DMS79 (cell line): ENCODE measurements at regions not wholly inside any gene's neighbourhood (a gene's known extent, or its start where the extent isn't known, plus 50 kb on each side); places are given as distances from the start of the nearest gene placed in this dataset.

Experiments
- DNase-seq: peaks from one replicate; lab custom pipeline; 2025; lab: John Stamatoyannopoulos, UW

DNA sequence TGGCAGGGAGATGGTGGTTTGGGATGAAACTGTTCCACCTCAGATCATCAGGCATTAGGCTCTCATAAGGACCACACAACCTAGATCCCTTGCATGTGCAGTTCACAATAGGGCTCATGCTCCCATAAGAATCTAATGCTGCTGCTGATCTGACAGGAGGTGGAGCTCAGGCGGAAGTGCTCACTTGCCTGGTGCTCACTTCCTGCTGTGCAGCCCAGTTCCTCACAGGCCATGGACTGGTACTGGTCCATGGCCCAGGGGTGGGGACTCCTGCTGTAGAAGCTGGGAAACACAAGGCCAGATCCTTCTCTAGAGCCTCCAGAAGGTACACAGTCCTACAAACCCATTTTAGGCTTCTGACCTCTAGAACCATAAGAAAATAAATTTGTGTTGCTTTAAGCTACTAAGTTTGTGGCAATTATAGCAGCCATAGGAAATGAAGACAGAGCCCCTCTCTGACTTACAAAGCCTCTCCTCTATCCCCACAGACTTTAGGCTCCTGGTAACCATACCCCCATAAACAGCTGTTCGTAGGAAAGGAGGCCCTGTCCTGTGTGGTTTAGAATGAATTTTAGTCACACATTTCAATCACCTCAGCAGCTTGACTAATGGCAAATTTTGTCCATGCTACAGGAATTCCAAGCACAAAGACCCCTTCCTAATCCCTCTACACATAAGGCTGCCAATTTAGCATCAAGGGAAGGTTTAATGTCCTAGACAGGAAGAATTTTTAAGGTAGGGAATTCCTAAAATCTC is 206.1 kb upstream of the PHYHIPL start:
- DNase-seq = no peak

DNA sequence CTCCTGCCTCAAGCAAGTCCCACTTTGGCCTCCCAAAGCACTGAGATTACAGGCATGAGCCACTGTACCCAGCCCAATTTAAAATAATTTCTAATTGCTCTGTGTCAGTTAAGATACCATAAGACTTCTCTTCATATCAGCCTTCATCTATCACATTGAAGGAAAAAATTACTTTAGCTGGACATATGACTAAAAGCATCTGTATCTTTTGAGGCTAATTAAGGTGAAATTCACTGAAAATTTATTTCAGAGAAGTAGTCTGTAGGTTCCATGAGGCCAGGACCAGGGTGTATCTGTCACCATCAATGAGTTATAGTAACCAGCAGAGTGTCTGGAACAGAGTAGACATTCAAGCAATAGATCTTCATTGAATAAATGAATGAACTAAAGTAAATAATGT is 205.2 kb upstream of the PHYHIPL start:
- no peak for DNase-seq

DNA sequence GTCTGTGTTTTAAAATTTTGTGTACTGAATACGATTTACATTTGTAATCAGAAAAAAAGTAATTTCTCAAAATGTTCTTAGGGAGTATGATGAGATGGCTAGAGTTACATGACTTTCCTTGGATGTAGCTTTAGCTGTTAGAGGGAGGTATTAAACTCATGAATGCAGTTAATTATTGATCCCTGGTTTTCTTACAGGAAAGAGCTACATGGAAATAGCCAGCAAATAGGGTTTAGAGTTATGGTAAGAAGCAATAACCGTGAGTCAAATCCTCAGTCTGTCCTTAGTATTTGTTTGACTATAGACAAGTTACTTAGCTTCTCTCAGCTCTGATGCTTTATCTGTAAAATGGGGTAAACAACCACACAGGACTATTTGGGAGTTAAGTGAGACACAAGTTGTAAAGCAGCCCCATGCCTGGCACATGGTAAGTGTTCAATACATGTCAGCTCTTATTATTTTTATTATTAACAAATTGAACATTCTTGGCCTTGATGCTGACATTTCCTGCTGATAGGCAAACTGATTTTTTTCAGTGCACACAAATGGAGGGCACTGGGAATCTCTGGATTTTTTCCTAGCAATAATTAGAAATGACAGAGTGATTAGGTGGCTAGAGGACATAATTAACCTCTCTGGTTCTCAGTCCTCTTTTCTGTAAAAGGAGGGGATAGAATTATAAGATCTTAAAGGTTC is 204.5 kb upstream of the PHYHIPL start:
- DNase-seq = no peak

DNA sequence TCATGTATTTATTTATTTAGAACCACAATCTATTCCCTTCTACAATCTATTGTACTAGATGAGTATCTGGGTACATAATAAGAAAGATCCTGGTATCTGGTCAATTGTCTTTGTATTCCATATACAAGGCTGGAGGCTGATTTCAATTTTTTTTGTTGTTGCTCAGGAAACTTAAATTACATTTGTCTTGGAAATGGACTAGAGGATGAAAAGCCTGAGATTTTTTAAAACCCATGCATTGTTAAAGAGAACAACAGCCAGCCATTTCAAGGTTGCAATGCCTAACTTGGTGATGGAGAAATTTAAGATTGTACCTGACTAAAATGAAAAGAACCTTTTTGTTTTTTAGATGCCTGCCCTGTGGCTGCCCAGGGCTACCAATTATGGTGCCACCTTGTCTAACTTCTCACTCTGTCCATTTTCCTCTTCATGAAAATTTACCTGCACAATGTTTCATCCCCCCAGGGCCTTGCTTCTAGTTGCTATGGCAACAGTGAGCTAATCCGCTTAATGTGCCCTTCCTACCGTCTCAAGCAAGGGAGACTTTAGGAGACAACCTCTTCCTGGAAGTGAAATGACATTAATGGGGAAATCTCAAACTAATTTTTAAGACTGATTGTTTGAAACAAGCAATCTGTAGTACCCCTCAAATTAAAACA is 203.7 kb upstream of the PHYHIPL start:
- no peak for DNase-seq

DNA sequence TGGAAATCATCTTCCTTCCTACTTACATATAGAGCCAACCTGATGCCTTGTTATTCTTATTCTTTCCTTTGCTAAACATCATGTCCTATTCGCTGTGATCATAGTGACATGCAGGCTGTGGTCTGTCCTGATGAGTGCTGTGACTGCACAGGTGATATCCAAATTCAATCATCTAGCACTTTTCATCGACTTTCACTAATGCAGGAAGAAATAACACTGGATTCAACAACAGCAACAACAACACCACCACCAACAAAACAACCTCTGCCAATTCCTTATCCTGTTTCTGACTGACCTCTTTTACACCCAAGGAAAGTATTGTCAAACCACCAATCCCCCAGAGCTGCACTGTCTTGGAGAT is 203.2 kb upstream of the PHYHIPL start:
- no peak for DNase-seq

DNA sequence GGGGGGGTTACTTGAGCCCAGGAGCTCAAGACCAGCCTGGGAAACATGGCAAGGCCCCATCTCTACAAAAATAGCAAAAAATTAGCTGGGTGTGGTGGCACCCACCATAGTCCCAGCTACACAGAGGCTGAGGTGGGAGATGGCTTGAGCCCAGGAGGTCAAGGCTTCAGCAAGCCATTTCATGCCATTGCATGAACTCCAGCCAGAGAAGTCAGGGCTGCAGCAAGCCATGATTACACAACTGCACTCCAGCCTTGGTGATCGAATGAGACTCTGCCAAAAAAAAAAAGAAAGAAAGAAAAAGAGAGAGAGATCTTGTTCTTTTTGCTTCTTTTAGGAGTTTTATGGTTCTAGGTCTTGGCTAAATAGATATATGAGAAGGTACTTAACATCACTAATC is 200.2 kb upstream of the PHYHIPL start:
- no peak for DNase-seq

DNA sequence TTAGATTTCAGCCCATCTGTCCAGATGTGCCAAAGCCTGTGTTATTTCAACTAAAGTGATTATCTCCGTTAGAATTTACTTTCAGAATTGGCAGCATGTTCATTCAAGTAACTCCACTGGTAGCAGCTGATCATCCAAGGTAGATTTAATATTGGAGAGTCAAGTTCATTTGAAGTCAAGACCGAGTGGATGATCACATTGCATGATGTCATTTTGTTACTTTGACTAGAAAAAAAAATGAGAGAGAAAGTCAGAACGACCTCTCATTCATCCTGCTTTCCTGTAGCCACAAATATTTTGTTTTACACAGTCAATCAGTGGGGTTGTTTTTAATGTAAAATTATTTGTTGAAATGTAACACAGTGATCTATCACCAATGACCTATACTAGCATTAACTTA is 196.7 kb upstream of the PHYHIPL start:
- no peak for DNase-seq

DNA sequence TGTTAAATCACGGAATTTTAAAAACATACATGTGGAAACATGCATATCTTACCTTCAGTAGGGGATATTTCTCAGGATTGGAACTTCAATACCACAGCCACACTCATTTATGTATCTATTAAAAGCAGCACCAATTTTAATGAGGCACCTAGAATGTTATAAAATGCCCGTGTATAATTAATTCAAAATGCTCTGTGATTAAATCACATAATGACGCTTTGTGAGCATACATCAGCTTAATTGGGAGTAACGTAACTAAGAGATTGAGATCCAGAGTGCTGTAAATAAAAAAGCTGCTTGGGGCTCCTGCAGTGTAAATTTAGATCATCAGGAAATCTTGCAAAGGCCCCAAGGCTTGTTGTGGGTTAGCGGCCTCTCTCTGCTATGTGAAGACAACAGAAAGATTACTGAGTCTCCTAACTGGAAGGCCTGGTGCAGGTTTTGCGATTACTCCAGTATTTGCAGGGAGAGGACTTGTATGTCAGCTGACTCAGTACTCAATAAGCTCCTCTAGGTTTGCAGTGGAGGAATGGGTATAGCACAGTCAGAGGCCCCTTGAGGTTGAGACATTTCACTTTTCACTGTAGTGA is 195.5 kb upstream of the PHYHIPL start:
- no peak for DNase-seq

DNA sequence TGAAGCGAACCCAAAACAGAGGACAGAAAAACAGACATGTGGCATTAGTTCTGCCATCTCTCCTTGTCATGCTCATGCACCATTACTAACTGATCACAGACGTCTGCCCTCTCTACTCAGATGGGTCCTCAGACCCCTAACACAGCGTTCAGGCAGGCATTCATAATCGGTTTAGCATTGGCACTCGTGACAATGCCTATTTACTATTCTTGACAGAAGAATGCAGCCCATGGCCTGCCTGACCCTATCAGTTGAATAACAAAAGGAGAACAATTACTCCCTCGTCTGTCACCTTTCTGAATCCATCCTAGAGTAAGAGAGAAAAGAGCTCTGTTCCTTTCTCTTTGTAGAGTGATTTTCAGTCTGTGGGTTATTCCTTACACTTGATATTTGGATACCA is 194.6 kb upstream of the PHYHIPL start:
- DNase-seq = no peak

DNA sequence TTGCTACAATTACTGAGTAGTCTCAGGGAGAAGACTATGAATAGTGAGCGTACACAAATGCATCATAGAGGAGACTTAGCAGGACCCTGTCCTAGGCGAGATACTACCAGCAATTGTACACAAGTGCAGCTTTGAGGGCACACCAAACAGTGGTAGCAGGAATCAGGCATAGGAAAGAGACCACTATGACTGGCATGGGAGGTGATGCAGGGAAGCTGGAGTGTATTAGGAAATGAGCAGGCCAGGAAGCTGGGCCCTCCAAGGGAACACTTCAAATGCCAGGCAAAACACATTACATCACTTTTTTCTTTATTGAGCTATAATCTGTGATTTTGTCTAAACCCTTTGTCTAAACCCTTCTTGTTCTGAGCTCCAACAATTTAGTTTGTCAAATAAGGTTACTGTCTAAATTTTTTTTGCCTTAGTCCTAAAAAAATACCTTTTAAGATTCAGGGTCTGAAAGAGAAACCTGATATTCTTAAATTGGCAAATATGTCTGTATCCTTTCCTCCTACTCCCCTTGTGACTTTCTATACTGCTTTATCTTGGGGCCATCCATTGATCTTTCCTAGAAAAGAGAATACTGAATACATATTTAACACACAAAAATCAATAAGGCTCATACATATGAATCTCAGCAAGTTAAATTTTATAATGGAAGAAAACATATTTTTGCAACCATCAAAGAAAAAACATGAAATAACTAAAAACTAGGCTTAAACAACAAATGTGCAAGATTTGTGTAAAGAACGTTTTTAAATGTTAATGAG is 193.8 kb upstream of the PHYHIPL start:
- no peak for DNase-seq

DNA sequence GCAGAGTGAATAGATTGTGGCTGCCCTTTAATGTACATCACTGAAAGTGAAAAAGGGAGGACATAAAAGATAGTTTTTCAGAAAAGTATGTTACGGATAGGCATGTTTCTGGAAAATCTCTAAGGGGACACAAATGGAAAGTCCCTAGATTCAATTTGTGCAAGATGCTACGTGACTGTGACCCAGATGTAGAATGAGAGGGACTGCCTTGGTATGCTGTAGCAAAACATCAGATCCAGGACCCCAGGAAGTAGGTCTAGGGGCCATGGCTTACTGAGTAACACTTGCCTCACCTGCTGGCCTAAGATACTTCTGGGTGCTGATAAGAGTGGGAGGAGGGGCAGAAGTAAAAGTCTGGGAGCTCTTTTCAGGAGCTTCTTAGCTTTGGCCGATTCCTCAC is 191.2 kb upstream of the PHYHIPL start:
- DNase-seq = no peak

DNA sequence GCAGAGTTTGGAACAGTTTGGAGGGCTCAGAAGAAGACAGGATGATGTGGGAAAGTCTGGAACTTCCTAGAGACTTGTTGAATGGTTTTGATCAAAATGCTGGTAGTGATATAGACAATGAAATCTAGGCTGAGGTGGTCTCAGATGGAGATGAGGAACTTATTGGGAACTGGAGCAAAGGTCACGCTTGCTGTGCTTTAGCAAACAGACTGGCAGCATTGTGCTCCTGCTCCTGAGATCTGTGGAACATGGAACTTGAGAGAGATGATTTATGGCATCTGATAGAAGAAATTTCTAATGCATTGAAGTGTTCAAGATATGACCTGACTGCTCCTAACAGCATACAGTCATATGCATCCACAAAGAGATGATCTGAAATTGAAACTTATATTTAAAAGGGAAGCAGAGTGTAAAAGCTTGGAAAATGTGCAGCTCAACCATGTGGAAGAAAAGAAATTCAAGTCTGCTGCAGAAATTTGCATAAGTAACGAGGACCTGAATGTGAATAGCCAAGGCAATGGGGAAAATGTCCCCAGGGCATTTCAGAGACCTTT is 186.9 kb upstream of the PHYHIPL start:
- no peak for DNase-seq

DNA sequence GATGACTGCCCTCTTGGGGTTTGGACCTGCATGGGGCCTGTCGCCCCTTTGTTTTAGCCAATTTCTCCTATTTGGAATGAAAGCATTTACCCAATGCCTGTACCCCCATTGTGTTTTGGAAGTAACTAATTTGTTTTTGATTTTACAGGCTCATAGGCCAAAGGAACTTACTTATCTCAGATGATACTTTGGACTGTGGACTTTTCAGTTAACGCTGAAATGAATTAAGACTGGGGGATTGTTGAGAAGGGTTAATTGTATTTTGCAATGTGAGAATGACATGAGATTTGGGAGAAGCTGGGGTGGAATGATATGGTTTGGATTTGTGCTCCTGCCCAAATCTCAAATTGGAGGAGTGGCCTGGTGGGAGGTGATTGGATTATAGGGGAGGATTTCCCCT is 185.8 kb upstream of the PHYHIPL start:
- no peak for DNase-seq

DNA sequence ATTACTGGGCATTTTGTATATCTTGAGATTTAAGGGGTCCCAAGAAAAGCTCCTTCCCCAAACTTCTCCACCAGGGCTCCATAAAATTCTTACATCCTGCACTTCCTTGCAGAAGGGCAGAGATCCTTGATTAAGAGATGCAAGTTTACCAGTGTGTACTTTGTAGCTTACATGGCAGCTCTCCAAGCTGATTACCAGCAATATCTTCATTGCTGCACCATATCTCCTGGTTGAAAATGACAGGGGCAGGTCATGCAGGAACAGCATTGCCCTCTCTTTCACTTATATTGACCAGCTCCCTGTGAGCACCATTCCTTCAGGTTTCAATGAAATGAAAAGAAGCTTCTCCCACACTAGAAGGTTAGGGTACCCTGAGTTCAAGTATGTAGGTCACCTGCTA is 184.6 kb upstream of the PHYHIPL start:
- DNase-seq = no peak

DNA sequence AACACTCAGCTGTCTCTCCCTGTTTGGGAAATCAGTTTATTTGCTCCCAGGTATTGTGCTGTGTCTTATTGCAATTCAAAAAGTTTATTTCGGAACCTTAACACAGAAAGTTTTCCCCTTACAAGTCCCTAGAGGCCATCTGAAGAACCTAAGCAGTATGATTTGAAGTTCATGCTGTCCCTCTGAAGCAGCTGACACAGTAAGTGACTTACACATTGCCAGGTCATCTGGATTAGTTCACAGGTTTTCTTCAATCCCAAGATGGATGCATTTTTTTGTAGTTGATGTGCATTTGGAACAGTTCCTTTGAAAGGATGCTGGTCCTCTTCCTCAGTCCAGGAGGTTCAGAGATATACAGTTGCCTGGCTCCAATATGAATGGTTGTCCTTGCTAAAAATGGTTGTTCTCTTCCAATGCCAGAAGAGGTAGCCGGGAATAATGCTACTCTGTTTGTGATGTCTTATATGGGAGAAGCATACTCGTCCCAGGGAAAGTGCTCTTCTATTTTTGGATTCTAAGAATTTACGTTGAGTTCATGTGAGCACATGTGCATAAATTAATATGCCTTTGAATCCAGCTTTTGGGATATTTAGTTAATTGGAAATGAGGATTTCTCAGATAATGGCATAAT is 183.5 kb upstream of the PHYHIPL start:
- no peak for DNase-seq

DNA sequence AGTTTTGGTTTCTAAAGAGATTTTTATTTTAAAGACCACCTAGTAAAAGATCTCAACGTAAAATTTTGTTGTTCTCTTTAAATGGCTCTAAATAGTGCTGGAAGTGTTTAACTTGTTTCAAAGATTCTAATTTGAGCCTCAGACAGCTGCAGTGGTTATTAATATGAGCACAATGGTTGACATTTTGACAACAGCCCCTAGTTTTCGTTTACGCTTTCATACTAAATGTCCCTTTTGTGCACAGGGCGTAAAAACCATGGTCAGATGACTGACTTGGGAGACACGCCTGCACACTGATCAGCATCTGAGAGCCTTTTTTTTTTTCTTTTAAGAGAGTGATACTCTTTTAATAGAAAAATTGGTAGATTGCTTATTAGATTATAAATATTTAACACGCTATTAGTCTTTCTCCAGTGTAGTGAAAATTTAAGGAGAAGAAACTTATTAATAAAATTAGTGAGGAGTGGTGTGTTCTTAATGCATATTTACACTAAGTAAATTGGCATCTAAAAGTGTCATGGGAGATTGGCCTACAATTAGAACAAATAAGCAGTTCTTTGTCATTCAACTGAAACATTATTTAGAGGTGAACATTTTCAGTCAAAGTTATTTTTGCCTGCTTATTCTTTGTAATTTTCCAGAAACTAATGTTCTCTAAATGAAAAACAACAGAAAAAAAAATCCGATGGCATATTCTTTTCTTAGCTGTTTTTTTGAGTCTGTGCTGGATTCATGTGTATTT is 182.8 kb upstream of the PHYHIPL start:
- DNase-seq = no peak

DNA sequence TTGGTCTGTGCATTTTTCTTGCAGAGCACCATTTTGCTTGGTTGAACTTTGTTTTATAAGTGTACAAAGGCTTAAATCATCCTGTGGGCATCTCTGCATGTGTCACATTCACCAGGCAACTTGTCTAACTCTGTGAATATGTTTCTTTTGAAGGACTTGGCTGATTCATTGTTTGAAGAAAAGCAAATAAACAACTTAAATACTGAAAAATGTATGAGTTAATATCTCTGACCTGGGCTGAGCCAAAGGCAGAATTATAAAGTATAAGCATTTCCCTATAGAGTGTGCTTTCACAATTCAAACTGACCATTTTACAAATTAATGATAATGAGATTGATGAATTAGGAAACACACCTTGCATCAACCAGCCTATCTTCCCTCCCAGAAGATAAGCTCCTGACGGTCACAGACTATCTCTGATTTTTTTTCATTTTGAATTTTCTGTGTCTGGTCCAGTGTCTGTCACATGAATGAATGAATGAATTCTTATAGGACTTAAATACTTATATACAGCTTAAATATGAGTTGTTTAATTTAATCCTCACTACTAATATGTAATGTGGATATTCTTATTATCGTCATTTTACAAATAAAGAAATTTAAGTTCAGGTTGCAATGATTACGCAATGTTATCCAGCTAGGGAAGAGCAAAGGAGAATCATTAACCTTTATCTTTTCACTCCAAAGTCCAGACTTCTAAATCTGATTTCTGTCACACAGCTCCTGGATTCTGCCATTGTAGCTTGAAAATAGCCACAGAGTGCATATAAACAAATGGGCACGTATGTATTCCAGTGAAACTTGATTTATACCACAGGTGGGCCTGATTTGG is 182.0 kb upstream of the PHYHIPL start:
- DNase-seq = no peak

DNA sequence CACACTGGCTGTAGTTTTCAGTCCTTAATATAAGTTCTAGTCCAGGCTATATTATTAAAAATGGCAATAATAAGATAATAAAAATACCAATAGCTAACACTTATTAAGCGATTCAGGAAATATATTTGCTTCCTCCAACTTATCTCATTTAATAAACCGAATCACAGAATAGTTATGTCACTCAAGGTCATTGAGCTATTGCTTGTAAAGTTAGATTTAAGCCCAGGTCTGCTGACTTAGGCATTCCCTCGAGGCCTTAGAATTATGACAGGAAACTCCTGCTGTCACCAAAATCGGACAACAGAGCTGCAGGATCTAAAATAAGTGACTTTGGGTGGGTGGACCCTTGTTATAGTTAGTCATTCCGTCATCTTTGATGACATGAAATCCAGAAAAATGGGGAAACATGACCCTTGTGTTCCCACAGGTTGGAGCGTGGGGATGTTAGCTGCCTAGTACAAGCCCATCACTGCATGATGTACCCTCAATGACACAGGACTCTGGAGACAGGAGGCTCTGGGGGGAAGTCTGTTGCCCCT is 181.3 kb upstream of the PHYHIPL start:
- DNase-seq = no peak

DNA sequence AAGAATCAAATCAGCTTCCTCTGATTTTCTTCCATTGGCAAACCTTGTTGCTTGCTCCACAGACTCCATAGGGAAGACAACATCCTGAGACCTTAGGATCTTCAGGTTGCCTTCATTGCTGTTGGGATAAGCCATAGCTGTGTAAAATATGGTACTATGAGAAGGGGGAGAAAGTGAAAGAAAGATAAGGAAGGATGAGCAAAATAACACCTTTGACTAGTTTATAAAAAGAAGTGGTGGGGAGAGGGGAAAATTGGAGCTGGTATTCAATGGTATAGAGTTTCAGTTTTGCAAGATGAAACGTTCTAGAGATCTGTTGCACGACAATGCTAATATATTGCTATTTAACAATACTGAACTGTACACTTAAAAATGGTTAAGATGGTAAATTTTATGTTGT is 180.4 kb upstream of the PHYHIPL start:
- no peak for DNase-seq

DNA sequence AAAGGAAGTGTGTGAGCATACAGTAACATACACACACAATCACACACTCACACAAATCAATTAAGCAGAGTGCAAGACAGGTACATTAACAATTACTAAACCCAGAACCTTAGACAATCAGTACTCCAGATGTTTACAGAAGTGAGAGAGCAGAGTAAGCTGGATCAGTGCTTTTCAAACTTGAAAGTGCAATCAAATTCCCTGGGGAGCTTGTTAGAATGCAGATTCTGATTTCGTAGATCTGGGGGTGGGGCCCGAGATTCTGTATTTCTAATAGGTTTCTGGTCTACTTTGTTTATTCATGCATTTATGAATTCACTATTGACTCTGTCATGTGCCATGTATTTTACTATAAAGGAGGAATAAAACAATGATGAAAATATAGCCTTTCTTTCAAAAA is 179.6 kb upstream of the PHYHIPL start:
- no peak for DNase-seq
